GM10847 (cell line): ENCODE measurements at regions not wholly inside any gene's neighbourhood (a gene's known extent, or its start where the extent isn't known, plus 50 kb on each side); places are given as distances from the start of the nearest gene placed in this dataset.

ENCODE experiments used
- POLR2A ChIP-seq: IDR thresholded peaks from 2 replicates; pipeline ENCODE4 v1.6.1; 2011; ENCODE audit not compliant: insufficient read length; ENCODE audit errors: extremely low read depth

DNA sequence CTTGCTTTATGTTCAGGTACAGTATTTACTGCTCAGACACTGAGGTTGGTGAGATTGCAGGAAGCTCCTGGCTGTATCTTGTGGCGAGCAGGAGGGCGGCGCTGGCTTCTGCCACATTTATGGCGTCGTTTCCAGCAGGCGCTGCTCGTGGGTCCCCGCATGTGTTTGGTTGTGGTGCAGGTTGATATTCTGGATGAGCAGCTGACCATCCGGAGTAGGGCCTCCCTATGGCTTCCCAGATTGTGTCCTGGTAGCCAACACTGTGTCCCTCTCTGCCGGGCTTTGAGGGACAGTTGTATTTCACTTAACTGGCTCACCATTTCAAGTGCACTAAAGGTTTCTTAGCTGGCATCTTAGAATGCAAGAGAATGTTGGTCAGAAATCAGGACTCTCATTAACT lies 386.5 kb upstream of the TPM1 start:
- TF ChIP-seq POLR2A: no peak

DNA sequence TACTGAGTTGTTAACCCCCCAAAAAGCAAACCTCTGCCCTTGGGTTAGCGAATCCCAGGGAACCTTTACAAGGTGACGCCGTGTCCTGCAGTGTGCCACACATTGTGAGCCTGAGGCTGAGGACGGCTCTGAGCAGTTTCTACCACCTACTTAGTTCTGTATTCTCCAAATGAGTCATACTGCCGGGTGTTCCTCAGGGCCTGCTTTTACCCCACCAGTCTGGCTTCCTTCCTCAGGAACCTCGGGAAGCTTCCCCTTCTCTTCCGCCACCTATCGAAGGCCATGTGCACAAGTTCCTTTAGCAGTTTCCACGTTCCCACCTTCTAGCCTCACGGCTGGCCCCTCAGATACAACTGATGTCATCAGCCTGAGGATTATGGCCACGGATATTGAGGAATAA lies 384.0 kb upstream of the TPM1 start:
- no peak for TF ChIP-seq POLR2A

- TF ChIP-seq POLR2A: no peak
These were observed 379.0 kb upstream of the TPM1 start for GRCh38 chr15:62663547-62663946.

DNA sequence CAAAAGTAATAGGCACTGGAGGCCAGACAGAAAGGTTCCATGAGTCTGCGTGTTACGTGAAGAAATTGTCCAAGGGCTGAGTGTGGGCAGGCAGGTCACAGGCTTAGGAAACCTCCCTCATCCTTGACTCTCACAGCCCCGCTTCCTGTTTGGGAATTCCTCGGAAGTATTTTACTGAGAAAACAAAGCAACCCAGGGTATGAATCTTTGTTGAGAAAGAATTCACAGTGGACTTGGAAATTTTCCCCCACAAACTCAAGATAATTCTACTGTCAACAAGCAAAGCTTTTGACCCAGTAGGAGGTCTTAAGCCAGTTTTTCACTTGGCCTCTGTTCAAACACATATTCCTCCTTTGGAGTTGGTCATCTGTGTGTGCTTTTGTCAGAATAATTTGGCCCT lies 377.1 kb upstream of the TPM1 start:
- no peak for TF ChIP-seq POLR2A

- no peak for TF ChIP-seq POLR2A
These were observed 376.5 kb upstream of the TPM1 start for GRCh38 chr15:62666046-62666445.

DNA sequence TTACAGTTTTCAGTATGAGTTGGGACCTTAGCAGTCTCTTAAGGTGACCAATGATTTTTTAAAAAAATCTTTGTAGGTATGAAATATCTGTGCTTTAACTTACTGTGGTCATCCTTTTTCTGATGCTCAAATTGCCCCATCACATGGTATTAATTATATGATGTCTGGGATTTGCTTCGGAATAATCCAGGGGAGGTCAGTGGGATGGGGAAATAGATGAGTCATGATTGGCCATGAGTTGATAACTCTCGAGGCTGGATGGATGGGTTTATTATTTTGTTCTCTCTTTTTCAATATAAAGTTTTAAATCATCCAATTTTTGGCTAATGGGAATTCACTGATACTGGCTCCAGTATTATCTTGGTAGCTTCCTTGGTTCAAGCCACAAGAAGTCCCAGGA lies 370.3 kb upstream of the TPM1 start:
- no peak for TF ChIP-seq POLR2A

GRCh38 chr15:62676891-62677290 lies 365.7 kb upstream of the TPM1 start:
- no peak for TF ChIP-seq POLR2A

- no peak for TF ChIP-seq POLR2A
These were observed 360.3 kb upstream of the TPM1 start for GRCh38 chr15:62681939-62682896.

GRCh38 chr15:62684123-62684808 lies 358.3 kb upstream of the TPM1 start:
- no peak for TF ChIP-seq POLR2A

DNA sequence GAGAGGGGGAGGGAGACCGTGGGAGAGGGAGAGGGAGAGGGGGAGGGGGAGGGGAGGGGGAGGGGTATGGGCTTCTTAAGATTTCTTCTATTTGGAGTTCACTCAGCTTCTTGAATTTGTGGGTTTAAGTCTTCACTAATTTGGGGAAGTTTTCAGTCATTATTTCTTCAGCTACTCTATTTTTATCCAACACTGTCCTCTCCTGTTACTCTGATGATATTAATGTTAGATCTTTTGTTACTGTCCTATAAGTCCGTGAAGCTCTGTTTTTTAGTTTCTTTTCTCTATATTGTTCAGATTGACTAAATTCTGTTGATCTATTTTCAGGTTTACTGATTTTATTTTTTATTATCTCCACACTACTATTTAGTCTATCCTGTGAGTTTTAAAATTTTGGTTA lies 351.5 kb upstream of the TPM1 start:
- no peak for TF ChIP-seq POLR2A

DNA sequence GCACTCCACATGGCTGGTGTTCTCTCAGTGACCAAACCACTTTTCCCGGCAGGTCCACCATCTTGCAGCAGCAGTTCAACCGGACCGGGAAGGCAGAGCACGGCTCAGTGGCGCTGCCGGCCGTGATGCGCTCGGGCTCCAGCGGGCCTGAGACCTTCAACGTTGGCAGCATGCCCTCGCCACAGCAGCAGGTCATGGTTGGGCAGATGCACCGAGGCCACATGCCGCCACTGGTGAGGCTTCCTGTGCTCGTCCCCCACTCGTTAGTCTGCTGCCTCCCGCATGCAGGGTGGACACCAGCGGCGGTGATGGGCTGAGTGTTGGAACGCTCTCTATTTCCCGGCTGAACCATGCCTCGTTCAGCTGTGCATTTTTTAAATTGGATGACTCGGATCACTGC lies 344.9 kb upstream of the TPM1 start:
- TF ChIP-seq POLR2A: no peak

GRCh38 chr15:62698646-62699045 lies 343.9 kb upstream of the TPM1 start:
- TF ChIP-seq POLR2A: no peak

GRCh38 chr15:62706317-62706716 lies 336.2 kb upstream of the TPM1 start:
- no peak for TF ChIP-seq POLR2A

DNA sequence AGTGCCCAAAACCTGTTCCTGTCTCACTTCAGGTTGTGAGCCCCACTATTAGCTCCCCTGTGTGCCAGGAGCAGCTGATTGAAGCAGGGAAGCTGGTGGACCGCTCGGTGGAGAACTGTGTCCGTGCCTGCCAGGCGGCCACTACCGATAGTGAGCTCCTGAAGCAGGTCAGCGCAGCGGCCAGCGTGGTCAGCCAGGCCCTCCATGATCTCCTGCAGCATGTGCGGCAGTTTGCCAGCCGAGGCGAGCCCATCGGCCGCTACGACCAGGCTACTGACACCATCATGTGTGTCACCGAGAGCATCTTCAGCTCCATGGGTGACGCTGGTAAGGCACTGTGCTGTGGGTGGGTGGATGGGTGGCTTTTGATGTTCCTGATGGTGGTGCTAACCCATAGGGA lies 334.1 kb upstream of the TPM1 start:
- no peak for TF ChIP-seq POLR2A

DNA sequence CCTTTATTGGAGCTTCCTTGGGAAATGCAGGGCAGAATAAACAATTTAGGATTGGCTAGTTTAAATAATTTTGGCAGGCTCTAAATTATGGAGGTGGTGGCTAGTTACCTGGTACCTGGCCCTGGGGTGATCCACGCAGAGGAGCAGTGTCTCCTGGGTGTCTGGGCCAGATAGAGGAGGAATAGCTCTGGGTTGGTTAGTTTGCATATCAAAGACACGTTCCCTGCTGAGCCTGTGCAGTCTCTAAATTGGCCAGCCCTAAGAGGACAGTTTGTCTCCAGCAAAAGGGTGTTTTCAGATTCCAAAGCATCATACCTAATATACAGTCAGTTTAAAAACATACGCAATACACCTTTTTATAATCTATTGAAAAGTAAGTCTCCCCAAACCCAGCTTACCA lies 333.3 kb upstream of the TPM1 start:
- no peak for TF ChIP-seq POLR2A

GRCh38 chr15:62711691-62712454 lies 330.7 kb upstream of the TPM1 start:
- no peak for TF ChIP-seq POLR2A

GRCh38 chr15:62712455-62712839 lies 330.1 kb upstream of the TPM1 start:
- TF ChIP-seq POLR2A: no peak
